Dendritic cell treated with granulocyte-macrophage colony-stimulating factor and Interleukin-4, amounts not matched to agents 40 ng/mL and 50 ng/mL, for 4 days (primary cell): ENCODE measurements at regions not wholly inside any gene's neighbourhood (a gene's known extent, or its start where the extent isn't known, plus 50 kb on each side); places are given as distances from the start of the nearest gene placed in this dataset.
A peak's percentile ranks its signal among the peaks of the same experiment; 100 is the strongest.

Experiments
- H3K27ac Mint-ChIP-seq: one replicate; pipeline ENCODE4 v1.8.0; 2022; ENCODE audit warnings: mild to moderate bottlenecking, mixed read lengths
- H3K27me3 Mint-ChIP-seq: one replicate; pipeline ENCODE4 v1.8.0; 2022; ENCODE audit warnings: mild to moderate bottlenecking, mixed read lengths
- H3K36me3 Mint-ChIP-seq: one replicate; pipeline ENCODE4 v1.8.0; 2022; ENCODE audit warnings: low read depth, mixed read lengths
- H3K4me1 Mint-ChIP-seq: one replicate; pipeline ENCODE4 v1.8.0; 2022; ENCODE audit warnings: low read depth, mixed read lengths
- H3K4me3 Mint-ChIP-seq: one replicate; pipeline ENCODE4 v1.8.0; 2022; ENCODE audit warnings: mild to moderate bottlenecking, moderate library complexity, mixed read lengths
- H3K9me3 Mint-ChIP-seq: one replicate; pipeline ENCODE4 v1.8.0; 2022; ENCODE audit warnings: mixed read lengths
- intact Hi-C: fragments of 100-400 bp; cut with micrococcal nuclease; formaldehyde crosslinking; loops from one replicate; pipeline ENCODE4 v1.15.0; 2022

DNA sequence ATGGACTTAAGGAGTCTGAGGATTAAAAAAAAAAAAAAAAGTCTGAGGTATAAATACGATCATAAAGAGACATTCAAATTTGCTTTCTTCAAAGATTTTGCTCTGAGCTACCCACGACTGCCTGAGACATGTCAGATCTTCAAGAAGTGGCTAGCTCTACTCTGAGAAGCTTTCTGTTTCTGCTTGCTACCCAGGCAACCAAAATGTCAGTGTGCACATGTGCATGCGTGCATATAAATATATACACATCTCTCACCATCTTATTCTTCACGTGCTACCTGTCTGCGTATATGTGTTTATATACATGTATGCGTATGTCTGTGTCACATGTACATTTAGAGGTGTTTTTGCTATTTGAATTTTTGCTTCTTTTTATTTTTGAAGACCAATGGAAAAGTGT is 299.6 kb upstream of the STXBP5 start:
- Mint-ChIP-seq H3K27ac (no peak overlapping the region), H3K4me3 (no peak overlapping the region), H3K27me3 (no peaks in the 10 kb centered on the region), H3K36me3 (no peaks in the 10 kb centered on the region), H3K4me1 (peaks cover 13% of the 10 kb centered on the region), H3K9me3 (no peaks in the 10 kb centered on the region)
- intact Hi-C loops: loop anchor here (5.0 to 10.0 kb wide), 3 partner anchors 320 to 450 kb away; no protein-coding TSS in a partner anchor

GRCh38 chr6:146905181-146905704 is 299.0 kb upstream of the STXBP5 start:
- intact Hi-C loops: loop anchor here (10.0 kb wide), 2 partner anchors 320 to 450 kb away; no protein-coding TSS in a partner anchor
- Mint-ChIP-seq H3K9me3 (no peaks in the 10 kb centered on the region), H3K4me3 (no peak overlapping the region), H3K4me1 (peaks cover 16% of the 10 kb centered on the region), H3K36me3 (no peaks in the 10 kb centered on the region), H3K27me3 (no peaks in the 10 kb centered on the region), H3K27ac (no peak overlapping the region)

- Mint-ChIP-seq H3K27ac (no peak overlapping the region), H3K36me3 (no peaks in the 10 kb centered on the region), H3K9me3 (no peaks in the 10 kb centered on the region), H3K27me3 (no peaks in the 10 kb centered on the region), H3K4me1 (peaks cover 23% of the 10 kb centered on the region), H3K4me3 (no peak overlapping the region)
- intact Hi-C loops: loop anchor here (10.0 kb wide), 2 partner anchors 316 to 446 kb away; no protein-coding TSS in a partner anchor
These were observed 295.4 kb upstream of the STXBP5 start for GRCh38 chr6:146908786-146909185.

GRCh38 chr6:146909376-146909775 is 294.8 kb upstream of the STXBP5 start:
- no peak overlapping the region for H3K4me3 Mint-ChIP-seq
- H3K27ac Mint-ChIP-seq: no peak overlapping the region
- H3K27me3 Mint-ChIP-seq: no peaks in the 10 kb centered on the region
- peaks cover 29% of the 10 kb centered on the region for H3K4me1 Mint-ChIP-seq
- intact Hi-C loops: loop anchor here (10.0 kb wide), 2 partner anchors 315 to 445 kb away; no protein-coding TSS in a partner anchor
- H3K9me3 Mint-ChIP-seq: no peaks in the 10 kb centered on the region
- no peaks in the 10 kb centered on the region for H3K36me3 Mint-ChIP-seq

DNA sequence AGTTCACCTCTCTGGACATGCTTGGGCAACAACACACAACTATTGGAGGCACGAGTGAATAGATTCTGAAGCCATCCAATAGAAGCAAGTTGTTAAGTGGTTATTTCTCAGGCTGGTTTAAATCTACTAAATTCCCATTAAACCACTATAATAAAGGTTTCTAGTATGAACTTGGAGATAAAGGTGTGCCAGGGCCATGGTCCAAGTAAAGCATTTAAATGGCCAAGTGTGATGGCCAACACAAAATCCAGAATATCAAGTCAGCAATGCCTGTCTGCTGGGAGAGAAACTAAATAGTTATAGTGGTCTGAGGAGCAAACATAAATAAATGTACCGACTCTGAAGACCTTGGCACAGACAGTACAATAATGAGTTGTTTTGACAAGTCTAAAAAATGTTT is 294.3 kb upstream of the STXBP5 start:
- Mint-ChIP-seq H3K4me3 (no peak overlapping the region), H3K36me3 (no peaks in the 10 kb centered on the region), H3K4me1 (peaks cover 34% of the 10 kb centered on the region), H3K27me3 (no peaks in the 10 kb centered on the region), H3K9me3 (no peaks in the 10 kb centered on the region), H3K27ac (peak overlapping the region; percentile 65)
- intact Hi-C loops: loop anchor here (10.0 kb wide), 2 partner anchors 315 to 445 kb away; no protein-coding TSS in a partner anchor

GRCh38 chr6:146910611-146911010 is 293.6 kb upstream of the STXBP5 start:
- H3K36me3 Mint-ChIP-seq: no peaks in the 10 kb centered on the region
- intact Hi-C loops: no loop called here

GRCh38 chr6:146911635-146912215 is 292.5 kb upstream of the STXBP5 start:
- H3K4me1 Mint-ChIP-seq: peaks cover 44% of the 10 kb centered on the region
- no peak overlapping the region for H3K4me3 Mint-ChIP-seq
- intact Hi-C loops: no loop called here
- no peaks in the 10 kb centered on the region for H3K27me3 Mint-ChIP-seq
- no peaks in the 10 kb centered on the region for H3K9me3 Mint-ChIP-seq
- no peak overlapping the region for H3K27ac Mint-ChIP-seq
- no peaks in the 10 kb centered on the region for H3K36me3 Mint-ChIP-seq

More at GRCh38 chr6:146910611-146911010, 293.6 kb upstream of the STXBP5 start:
- Mint-ChIP-seq H3K27ac (peak overlapping the region; percentile 65), H3K4me3 (no peak overlapping the region), H3K9me3 (no peaks in the 10 kb centered on the region), H3K4me1 (peaks cover 38% of the 10 kb centered on the region), H3K27me3 (no peaks in the 10 kb centered on the region)

DNA sequence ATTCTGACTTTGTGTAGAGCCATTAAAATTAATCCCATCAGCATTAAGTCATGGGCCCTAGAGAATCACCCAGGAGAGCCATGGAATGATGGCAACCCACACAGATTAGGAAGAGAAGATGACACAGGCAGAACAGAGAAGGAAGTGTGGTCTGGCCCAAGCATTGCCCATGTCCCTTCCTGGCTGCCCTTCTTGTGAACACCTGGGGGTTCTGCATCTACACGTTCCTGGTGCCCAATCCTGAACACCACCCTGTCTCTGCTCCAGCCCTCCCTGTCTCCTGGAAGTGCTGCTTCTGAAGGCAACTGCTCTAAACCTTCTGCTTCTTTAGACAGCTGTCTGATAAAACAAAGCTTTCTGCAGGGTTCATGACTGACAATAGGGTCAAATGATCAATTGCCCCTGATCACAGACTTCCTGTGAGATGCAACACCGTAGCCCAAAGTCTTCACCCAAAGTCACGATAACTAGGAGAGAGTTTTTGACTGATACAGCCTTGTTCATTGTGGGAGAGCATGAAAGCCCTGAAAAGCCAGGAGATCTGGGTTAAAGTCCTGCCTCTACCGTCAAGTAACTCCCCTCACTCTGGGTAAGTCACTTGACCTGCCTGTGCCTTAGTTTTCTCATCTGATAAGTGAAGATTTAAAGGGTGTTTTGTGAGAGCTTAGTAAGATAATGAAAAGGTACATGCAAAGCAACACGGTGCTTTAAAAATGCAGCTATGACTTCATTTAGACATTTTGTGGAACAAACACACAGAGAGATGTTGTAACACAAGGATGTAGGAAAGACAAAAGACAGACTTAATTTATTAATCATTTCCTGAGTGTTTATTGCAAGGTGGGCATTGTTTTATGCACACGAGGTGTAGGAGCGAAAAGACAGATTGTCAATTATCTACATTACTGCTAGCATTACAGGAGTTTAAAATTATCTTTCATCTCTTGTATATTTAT is 291.2 kb upstream of the STXBP5 start:
- peak overlapping the region; percentile 55 for H3K27ac Mint-ChIP-seq
- intact Hi-C loops: no loop called here
- no peaks in the 10 kb centered on the region for H3K27me3 Mint-ChIP-seq
- H3K36me3 Mint-ChIP-seq: no peaks in the 10 kb centered on the region
- H3K9me3 Mint-ChIP-seq: no peaks in the 10 kb centered on the region
- no peak overlapping the region for H3K4me3 Mint-ChIP-seq
- peaks cover 44% of the 10 kb centered on the region for H3K4me1 Mint-ChIP-seq

DNA sequence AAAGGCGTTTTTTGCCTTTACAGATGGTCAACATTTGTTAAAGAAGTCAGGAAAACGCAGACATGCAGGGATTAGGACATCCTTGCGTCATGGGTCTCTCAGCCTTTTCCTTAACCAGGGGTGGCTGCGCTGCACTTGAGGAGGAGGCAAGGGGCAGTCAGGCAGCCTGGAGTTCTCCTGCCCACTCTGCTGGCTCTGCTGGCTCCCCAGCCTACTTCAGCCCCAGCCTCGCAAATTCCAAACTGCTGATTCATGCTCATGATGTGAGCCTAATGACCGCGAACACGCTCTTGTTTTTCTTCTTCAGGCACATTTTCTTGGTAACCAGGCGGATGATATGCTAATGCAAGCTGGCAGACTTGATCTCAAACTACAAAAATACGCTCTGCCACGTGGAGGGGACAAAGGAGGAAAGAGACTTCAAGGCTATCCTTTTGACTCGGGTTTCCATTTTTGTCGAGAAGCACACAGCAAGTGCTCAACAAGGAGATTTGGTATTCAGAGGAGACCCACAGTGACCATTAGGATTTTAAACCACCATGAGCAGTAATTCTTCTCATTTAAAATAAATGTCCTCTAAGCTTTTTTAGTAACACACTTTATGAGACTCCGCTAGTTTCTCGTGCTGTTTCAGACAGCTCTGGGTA is 290.3 kb upstream of the STXBP5 start:
- Mint-ChIP-seq H3K27me3 (no peaks in the 10 kb centered on the region), H3K36me3 (no peaks in the 10 kb centered on the region), H3K4me3 (peak overlapping the region; percentile 55), H3K9me3 (no peaks in the 10 kb centered on the region), H3K27ac (peak overlapping the region; percentile 84), H3K4me1 (peaks cover 44% of the 10 kb centered on the region)
- intact Hi-C loops: no loop called here

GRCh38 chr6:146914489-146915483 is 289.4 kb upstream of the STXBP5 start:
- intact Hi-C loops: no loop called here
- H3K4me1 Mint-ChIP-seq: peaks cover 44% of the 10 kb centered on the region
- H3K36me3 Mint-ChIP-seq: no peaks in the 10 kb centered on the region
- no peaks in the 10 kb centered on the region for H3K9me3 Mint-ChIP-seq
- H3K27me3 Mint-ChIP-seq: no peaks in the 10 kb centered on the region
- peak overlapping the region; percentile 55 for H3K4me3 Mint-ChIP-seq
- peak overlapping the region; percentile 84 for H3K27ac Mint-ChIP-seq

DNA sequence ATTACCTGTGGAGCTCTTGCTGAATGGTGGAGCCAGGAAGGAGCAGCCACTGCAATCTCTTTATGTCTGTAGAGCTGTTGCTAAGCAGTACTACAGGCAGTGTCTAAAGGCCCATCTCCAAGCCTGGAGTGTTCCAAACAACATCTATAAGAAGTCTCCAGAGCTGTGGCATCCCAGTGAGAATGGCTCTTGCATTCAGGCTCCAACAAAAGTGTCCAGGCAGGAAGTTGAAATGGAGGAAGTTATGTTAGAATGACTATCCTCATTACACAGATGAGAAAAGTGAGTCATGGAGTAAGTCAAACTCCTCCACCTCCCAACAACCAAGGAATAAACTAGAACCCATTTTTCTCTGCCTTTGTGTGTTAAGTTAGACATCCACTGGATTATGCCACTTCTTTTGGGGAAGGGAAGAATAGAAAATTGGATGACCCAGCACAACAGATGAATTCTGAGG is 288.5 kb upstream of the STXBP5 start:
- Mint-ChIP-seq H3K27ac (no peak overlapping the region), H3K27me3 (no peaks in the 10 kb centered on the region), H3K4me1 (peaks cover 37% of the 10 kb centered on the region), H3K9me3 (no peaks in the 10 kb centered on the region), H3K4me3 (no peak overlapping the region), H3K36me3 (no peaks in the 10 kb centered on the region)
- intact Hi-C loops: no loop called here

DNA sequence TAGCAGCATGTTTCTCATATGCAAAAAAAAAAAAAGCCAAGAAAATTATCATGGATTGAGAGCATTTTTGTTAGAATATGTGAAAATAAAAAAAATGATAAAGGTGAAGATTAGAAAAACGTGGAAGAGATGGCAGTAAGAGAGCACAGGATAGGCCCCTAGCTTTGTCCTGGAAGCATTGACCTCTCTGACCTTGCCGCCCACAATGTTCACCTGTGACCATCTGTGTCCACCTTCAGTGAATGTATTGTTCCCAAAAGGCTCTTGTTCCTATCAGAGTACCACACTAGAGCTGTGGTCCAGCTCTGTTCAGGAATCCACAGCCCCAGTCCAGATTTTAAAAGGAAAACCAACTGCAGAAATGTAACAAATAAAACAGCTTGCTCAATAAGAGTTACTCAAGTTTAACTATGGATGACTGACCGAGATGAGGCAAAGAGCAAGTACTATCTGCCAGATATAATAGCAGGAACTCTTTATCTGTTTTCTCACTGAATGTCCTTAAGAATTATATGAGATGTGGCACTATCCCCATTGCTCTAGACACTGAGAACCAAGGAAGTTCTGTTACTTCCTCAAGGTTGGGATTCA is 287.7 kb upstream of the STXBP5 start:
- Mint-ChIP-seq H3K4me1 (peaks cover 34% of the 10 kb centered on the region), H3K27me3 (no peaks in the 10 kb centered on the region), H3K9me3 (no peaks in the 10 kb centered on the region), H3K4me3 (no peak overlapping the region), H3K27ac (no peak overlapping the region), H3K36me3 (no peaks in the 10 kb centered on the region)
- intact Hi-C loops: no loop called here
